HL-60 (cell line): ENCODE measurements at regions not wholly inside any gene's neighbourhood (a gene's known extent, or its start where the extent isn't known, plus 50 kb on each side); places are given as distances from the start of the nearest gene placed in this dataset.

Experiments used
- CTCF ChIP-seq: IDR thresholded peaks from one replicate; pipeline ENCODE4 v1.5.1; 2011; ENCODE audit warnings: low read length, control low read depth, inconsistent platforms; ENCODE audit not compliant: insufficient read depth
- GABPA ChIP-seq: IDR thresholded peaks from 2 replicates; pipeline ENCODE4 v1.6.1; 2012; ENCODE audit warnings: low read depth
- POLR2AphosphoS5 ChIP-seq: IDR thresholded peaks from 2 replicates; pipeline ENCODE4 v1.6.1; 2012; ENCODE audit warnings: low read depth
- REST ChIP-seq: IDR thresholded peaks from 2 replicates; pipeline ENCODE4 v1.6.1; 2012; ENCODE audit warnings: low read depth; ENCODE audit not compliant: insufficient replicate concordance

- TF ChIP-seq CTCF = no peak
- no peak for TF ChIP-seq POLR2AphosphoS5
- TF ChIP-seq REST = no peak
- no peak for TF ChIP-seq GABPA
Observed at GRCh38 chr14:39868251-39868650, 436.0 kb upstream of the FBXO33 start.
